Peyer's patch (tissue), 4 donors: ENCODE measurements at regions not wholly inside any gene's neighbourhood (a gene's known extent, or its start where the extent isn't known, plus 50 kb on each side); places are given as distances from the start of the nearest gene placed in this dataset.

Experiments used
- DNase-seq, 3 donors: peaks; one replicate each; pipeline ENCODE4 v3.0.0-alpha.2; 2017 to 2019
- H3K27ac ChIP-seq, 4 donors: fragments of 200-600 bp; sonication (generic); one replicate each; pipeline ENCODE4 v1.5.1; 2016 to 2019
- H3K27me3 ChIP-seq, 2 donors: fragments of 200-600 bp; sonication (generic); one replicate each; pipeline ENCODE4 v1.5.1; 2019
- H3K36me3 ChIP-seq, 3 donors: fragments of 200-600 bp; sonication (generic); one replicate each; pipeline ENCODE4 v1.5.1; 2016 to 2019
- H3K4me1 ChIP-seq, 4 donors: fragments of 200-600 bp; sonication (generic); one replicate each; pipeline ENCODE4 v1.5.1; 2016 to 2019
- H3K4me3 ChIP-seq, 4 donors: fragments of 200-600 bp; sonication (generic); 1 replicate in 3 of 4; 2 replicates in 1 of 4; pipeline ENCODE4 v1.5.1; 2016 to 2019; ENCODE audit warnings: mild to moderate bottlenecking in 1 of 4
- H3K9me3 ChIP-seq, 4 donors: fragments of 200-600 bp; sonication (generic); one replicate each; pipeline ENCODE4 v1.5.1; 2016 to 2019; ENCODE audit warnings: mild to moderate bottlenecking in 1 of 4
- CTCF ChIP-seq, 6 experiments: fragments of 450-650 bp in 4 of 6; fragments of 200-600 bp in 2 of 6; sonication (generic) in 1 of 6; IDR thresholded peaks; one replicate each; pipeline ENCODE4 v1.5.1; 2017 to 2019; ENCODE audit warnings: antibody characterized with exemption in 6 of 6, mild to moderate bottlenecking in 3 of 6, moderate library complexity in 1 of 6
- POLR2A ChIP-seq, 2 donors: fragments of 450-650 bp; IDR thresholded peaks; one replicate each; pipeline ENCODE4 v1.5.1; 2017; ENCODE audit warnings: antibody characterized with exemption in 2 of 2, mild to moderate bottlenecking in 2 of 2, moderate library complexity in 2 of 2

GRCh38 chr12:91897025-91897515, 248.6 kb downstream of the BTG1 start:
- no peaks in the 10 kb centered on the region for H3K9me3 ChIP-seq
- H3K27me3 ChIP-seq: no peaks in the 10 kb centered on the region
- TF ChIP-seq POLR2A (IDR thresholded peaks at IDR 0.05): no peak
- no peak for TF ChIP-seq CTCF (IDR thresholded peaks at IDR 0.05)
- DNase-seq: no peak
- no peaks in the 10 kb centered on the region for H3K36me3 ChIP-seq
- H3K4me1 ChIP-seq: peaks cover 0 to 6% (median 0%) of the 10 kb centered on the region in 4 donors
- no peak overlapping the region for H3K4me3 ChIP-seq
- H3K27ac ChIP-seq: no peak overlapping the region

DNA sequence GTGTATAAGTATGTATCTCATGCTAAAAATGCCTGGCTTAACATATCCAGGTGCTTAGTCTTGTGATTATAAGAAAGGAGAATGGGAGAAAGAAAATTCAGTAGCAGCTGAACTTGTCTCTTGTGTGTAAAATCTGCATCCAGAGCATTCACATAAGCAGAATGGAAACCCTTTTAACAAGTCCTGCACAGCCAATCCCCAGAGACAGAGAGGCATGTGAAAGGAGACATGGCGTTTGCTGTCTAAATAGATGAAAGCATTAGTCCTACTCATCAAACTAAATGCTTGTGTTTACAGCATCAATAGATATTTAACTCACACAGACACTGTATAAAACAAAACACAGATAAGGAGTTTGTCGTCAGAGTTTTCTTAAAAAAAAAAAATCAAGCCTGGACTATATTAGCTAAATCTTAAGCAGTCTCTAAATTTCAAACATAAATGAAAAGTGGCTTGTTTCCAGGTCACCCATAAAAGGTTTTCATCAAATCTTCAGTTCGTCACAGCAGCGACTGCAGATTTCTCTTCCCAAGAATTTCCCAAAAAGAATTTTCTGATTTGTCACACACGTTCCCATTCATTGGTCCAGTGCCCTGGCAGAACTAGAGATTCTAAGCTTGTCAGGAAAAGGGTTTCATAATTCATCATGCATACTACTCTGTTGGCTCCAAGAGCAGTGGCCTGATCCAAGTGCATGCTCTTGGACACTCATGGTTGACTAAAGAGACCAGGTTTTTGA, 249.2 kb downstream of the BTG1 start:
- Histone ChIP-seq H3K27me3 (no peaks in the 10 kb centered on the region), H3K27ac (no peak overlapping the region), H3K4me1 (peaks cover 0 to 6% (median 0%) of the 10 kb centered on the region in 4 donors), H3K36me3 (no peaks in the 10 kb centered on the region), H3K4me3 (no peak overlapping the region), H3K9me3 (no peaks in the 10 kb centered on the region)
- no peak for TF ChIP-seq CTCF (IDR thresholded peaks at IDR 0.05)
- no peak for DNase-seq

- H3K36me3 ChIP-seq: no peaks in the 10 kb centered on the region
- DNase-seq: no peak
- no peaks in the 10 kb centered on the region for H3K27me3 ChIP-seq
Measured at GRCh38 chr12:91894911-91895310, 250.7 kb downstream of the BTG1 start.

DNA sequence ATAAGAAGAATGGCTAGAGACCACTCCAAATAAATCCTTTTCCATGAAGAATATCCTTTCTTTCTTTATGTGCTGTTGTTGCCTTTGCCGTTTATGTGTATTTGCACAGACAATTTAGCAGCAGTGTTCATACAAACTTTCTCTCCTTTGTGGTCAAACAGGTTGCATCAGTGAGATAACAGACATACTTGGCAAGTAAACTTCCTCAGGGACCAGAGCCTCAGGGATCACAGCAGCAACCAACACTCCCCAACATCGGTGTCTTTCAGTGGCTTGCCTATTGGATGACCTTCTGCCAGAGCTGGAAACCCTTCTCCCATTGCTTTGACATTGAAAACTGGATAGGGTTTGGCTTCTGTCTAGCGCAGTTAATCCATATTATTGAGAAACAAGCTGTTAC, 252.2 kb downstream of the BTG1 start:
- Histone ChIP-seq H3K4me3 (no peak overlapping the region), H3K9me3 (no peaks in the 10 kb centered on the region), H3K4me1 (no peaks in the 10 kb centered on the region), H3K27me3 (no peaks in the 10 kb centered on the region), H3K36me3 (no peaks in the 10 kb centered on the region), H3K27ac (no peak overlapping the region)
- no peak for TF ChIP-seq POLR2A (IDR thresholded peaks at IDR 0.05)
- DNase-seq: no peak

More at GRCh38 chr12:91894911-91895310, 250.7 kb downstream of the BTG1 start:
- H3K4me1 ChIP-seq: no peaks in the 10 kb centered on the region
- H3K27ac ChIP-seq: no peak overlapping the region
- TF ChIP-seq POLR2A (IDR thresholded peaks at IDR 0.05): no peak
- no peak for TF ChIP-seq CTCF (IDR thresholded peaks at IDR 0.05)
- no peak overlapping the region for H3K4me3 ChIP-seq
- no peaks in the 10 kb centered on the region for H3K9me3 ChIP-seq

GRCh38 chr12:91892081-91892855, 253.4 kb downstream of the BTG1 start:
- no peak overlapping the region for H3K27ac ChIP-seq
- H3K27me3 ChIP-seq: no peaks in the 10 kb centered on the region
- no peaks in the 10 kb centered on the region for H3K4me1 ChIP-seq
- DNase-seq: no peak
- TF ChIP-seq CTCF (IDR thresholded peaks at IDR 0.05) (no peak), POLR2A (IDR thresholded peaks at IDR 0.05) (no peak)
- H3K4me3 ChIP-seq: no peak overlapping the region
- H3K36me3 ChIP-seq: no peaks in the 10 kb centered on the region
- H3K9me3 ChIP-seq: no peaks in the 10 kb centered on the region

DNA sequence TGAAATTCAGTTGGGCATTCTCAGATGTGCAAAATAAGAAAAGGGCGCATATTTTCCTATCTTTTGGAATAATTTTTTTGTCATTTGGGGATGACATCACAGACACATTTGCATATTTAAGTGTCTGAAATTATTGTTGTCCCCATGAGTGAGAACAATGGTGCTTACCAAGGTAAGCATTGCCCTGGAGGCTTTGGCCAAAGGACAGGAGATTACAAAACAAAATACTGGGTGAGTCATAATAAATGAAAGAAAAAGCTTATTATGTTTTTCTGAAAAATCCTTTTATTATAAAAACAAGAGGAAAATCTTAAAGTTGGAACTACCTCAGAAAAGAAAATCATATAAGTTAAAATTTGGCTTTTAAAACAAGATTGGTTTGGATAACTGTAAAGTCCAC, 254.9 kb downstream of the BTG1 start:
- no peaks in the 10 kb centered on the region for H3K9me3 ChIP-seq
- no peaks in the 10 kb centered on the region for H3K36me3 ChIP-seq
- no peak for TF ChIP-seq CTCF (IDR thresholded peaks at IDR 0.05)
- no peak for TF ChIP-seq POLR2A (IDR thresholded peaks at IDR 0.05)

More for the DNA sequence above, 254.9 kb downstream of the BTG1 start:
- Histone ChIP-seq H3K4me3 (no peak overlapping the region), H3K27ac (no peak overlapping the region), H3K4me1 (no peaks in the 10 kb centered on the region), H3K27me3 (no peaks in the 10 kb centered on the region)
- DNase-seq: no peak
